KMS-11 (cell line): ENCODE measurements at regions not wholly inside any gene's neighbourhood (a gene's known extent, or its start where the extent isn't known, plus 50 kb on each side); places are given as distances from the start of the nearest gene placed in this dataset.

ENCODE experiments used
- H2AFZ ChIP-seq: fragments of 200-600 bp; sonication (generic); 2 replicates; pipeline ENCODE4 v1.6.1; 2016; ENCODE audit warnings: antibody characterized with exemption, mixed run types, low read depth
- H3K27ac ChIP-seq: fragments of 200-600 bp; sonication (generic); 2 replicates; pipeline ENCODE4 v1.6.1; 2016; ENCODE audit warnings: mild to moderate bottlenecking, mixed run types
- H3K27me3 ChIP-seq: fragments of 200-600 bp; sonication (generic); 2 replicates; pipeline ENCODE4 v1.6.1; 2017; ENCODE audit warnings: mild to moderate bottlenecking, low read depth, mixed run types, moderate library complexity; ENCODE audit not compliant: insufficient read depth
- H3K36me3 ChIP-seq: fragments of 200-600 bp; sonication (generic); 2 replicates; pipeline ENCODE4 v1.6.1; 2017; ENCODE audit warnings: mild to moderate bottlenecking, mixed run types; ENCODE audit not compliant: insufficient read depth
- H3K4me1 ChIP-seq: fragments of 200-600 bp; sonication (generic); 2 replicates; pipeline ENCODE4 v1.6.1; 2016; ENCODE audit warnings: mild to moderate bottlenecking, low read depth, mixed run types; ENCODE audit not compliant: poor library complexity, severe bottlenecking
- H3K4me2 ChIP-seq: fragments of 200-600 bp; sonication (generic); 2 replicates; pipeline ENCODE4 v1.7.0; 2016; ENCODE audit warnings: mild to moderate bottlenecking, mixed run types
- H3K4me3 ChIP-seq: fragments of 200-600 bp; sonication (generic); IDR thresholded peaks from 2 replicates; pipeline ENCODE4 v1.6.1; 2017; ENCODE audit warnings: low read depth, low read length, mixed read lengths; ENCODE audit not compliant: insufficient read depth
- H3K79me2 ChIP-seq: fragments of 200-600 bp; sonication (generic); 2 replicates; pipeline ENCODE4 v1.6.1; 2016; ENCODE audit warnings: low read depth, mixed run types; ENCODE audit not compliant: insufficient read depth
- H3K9ac ChIP-seq: fragments of 200-600 bp; sonication (generic); 2 replicates; pipeline ENCODE4 v1.6.1; 2016; ENCODE audit warnings: mild to moderate bottlenecking, mixed run types
- H4K20me1 ChIP-seq: fragments of 200-600 bp; sonication (generic); 2 replicates; pipeline ENCODE4 v1.6.1; 2016; ENCODE audit warnings: mild to moderate bottlenecking, mixed run types; ENCODE audit not compliant: insufficient read depth
- CTCF ChIP-seq: fragments of 200-600 bp; sonication (generic); conservative IDR thresholded peaks from 2 replicates; pipeline ENCODE4 v1.6.1; 2017; ENCODE audit warnings: low read depth, mild to moderate bottlenecking, antibody characterized with exemption, low read length, moderate library complexity, mixed read lengths

- no peak overlapping the region for H3K9ac ChIP-seq
- no peak overlapping the region for H2AFZ ChIP-seq
- H3K79me2 ChIP-seq: no peaks in the 10 kb centered on the region
- TF ChIP-seq CTCF: no peak
- H3K4me2 ChIP-seq: no peak overlapping the region
- no peak overlapping the region for H3K27ac ChIP-seq
- no peaks in the 10 kb centered on the region for H3K27me3 ChIP-seq
- no peaks in the 10 kb centered on the region for H3K36me3 ChIP-seq
- H3K4me1 ChIP-seq: peaks cover 36% of the 10 kb centered on the region
- no peak overlapping the region for H3K4me3 ChIP-seq
- H4K20me1 ChIP-seq: no peaks in the 10 kb centered on the region
Measured at GRCh38 chr3:182732232-182733015, 60.9 kb upstream of the ATP11B start.

- Histone ChIP-seq H2AFZ (no peak overlapping the region), H3K4me1 (peaks cover 19% of the 10 kb centered on the region), H3K4me2 (no peak overlapping the region), H3K36me3 (no peaks in the 10 kb centered on the region), H4K20me1 (no peaks in the 10 kb centered on the region), H3K27ac (no peak overlapping the region), H3K4me3 (no peak overlapping the region), H3K27me3 (no peaks in the 10 kb centered on the region), H3K79me2 (no peaks in the 10 kb centered on the region), H3K9ac (no peak overlapping the region)
- no peak for TF ChIP-seq CTCF
Measured at GRCh38 chr3:182735672-182736071, 57.6 kb upstream of the ATP11B start.

- Histone ChIP-seq H4K20me1 (no peaks in the 10 kb centered on the region), H3K4me3 (no peak overlapping the region), H3K4me2 (no peak overlapping the region), H3K36me3 (no peaks in the 10 kb centered on the region), H3K79me2 (no peaks in the 10 kb centered on the region), H3K27ac (no peak overlapping the region), H3K27me3 (no peaks in the 10 kb centered on the region), H3K9ac (no peak overlapping the region), H2AFZ (no peak overlapping the region), H3K4me1 (no peaks in the 10 kb centered on the region)
- no peak for TF ChIP-seq CTCF
Measured at GRCh38 chr3:182737825-182738224, 55.5 kb upstream of the ATP11B start.

GRCh38 chr3:182738583-182739411 is 54.5 kb upstream of the ATP11B start:
- TF ChIP-seq CTCF: no peak
- Histone ChIP-seq H3K27me3 (no peaks in the 10 kb centered on the region), H3K4me1 (no peaks in the 10 kb centered on the region), H4K20me1 (no peaks in the 10 kb centered on the region), H3K79me2 (no peaks in the 10 kb centered on the region), H3K4me3 (no peak overlapping the region), H3K27ac (no peak overlapping the region), H3K9ac (no peak overlapping the region), H3K4me2 (no peak overlapping the region), H3K36me3 (no peaks in the 10 kb centered on the region), H2AFZ (no peak overlapping the region)
